Panc1 (cell line): ENCODE measurements at regions not wholly inside any gene's neighbourhood (a gene's known extent, or its start where the extent isn't known, plus 50 kb on each side); places are given as distances from the start of the nearest gene placed in this dataset.

Experiments
- ATAC-seq: fragments of 200-7000 bp; cut with Tn5 transposase; 2 replicates; pipeline ENCODE4 v1.9.1; 2020; ENCODE audit warnings: mild to moderate bottlenecking, moderate library complexity
- BruUV-seq: library from RNA; stranded (reverse); fragments of 400-500 nt; replicated peaks from 2 replicates; lab custom pipeline; 2021; lab: Mats Ljungman, UMichigan
- CTCF ChIA-PET: fragments of 300-600 bp; sonication (Branson Sonifier 250); formaldehyde crosslinking; loops from one replicate; lab custom pipeline; 2022; ENCODE audit warnings: antibody characterized with exemption; lab: Charles Lee
- POLR2A ChIA-PET: fragments of 300-600 bp; sonication (Branson Sonifier 250); formaldehyde crosslinking; loops from one replicate; lab custom pipeline; 2022; ENCODE audit warnings: antibody characterized with exemption; lab: Charles Lee
- DNase-seq: peaks from one replicate; pipeline ENCODE4 v3.0.0-alpha.2; 2010; ENCODE audit warnings: low read depth, low spot score
- H3K27ac ChIP-seq: 2 replicates; pipeline ENCODE4 v1.5.1; 2011; ENCODE audit warnings: mild to moderate bottlenecking, low read length, inconsistent platforms
- H3K27me3 ChIP-seq: fragments of 200-500 bp; sonication (Bioruptor generic); 2 replicates; pipeline ENCODE4 v1.6.0; 2014; ENCODE audit warnings: low read length, inconsistent platforms; ENCODE audit not compliant: control insufficient read depth, insufficient read depth
- H3K36me3 ChIP-seq: fragments of 200-500 bp; sonication (Bioruptor generic); 2 replicates; pipeline ENCODE4 v1.5.1; 2014; ENCODE audit warnings: inconsistent platforms, mild to moderate bottlenecking, low read length, moderate library complexity; ENCODE audit not compliant: control insufficient read depth, insufficient read depth
- H3K4me1 ChIP-seq: 2 replicates; pipeline ENCODE4 v1.5.1; 2011; ENCODE audit warnings: inconsistent platforms, mild to moderate bottlenecking, low read length, moderate library complexity; ENCODE audit not compliant: control insufficient read depth, insufficient read depth
- H3K4me3 ChIP-seq, 2 experiments: 2 replicates each; pipeline ENCODE4 v1.5.1; 2011 to 2012; ENCODE audit warnings: low read depth in 2 of 2, low read length in 2 of 2, mild to moderate bottlenecking in 2 of 2, inconsistent platforms in 1 of 2, moderate library complexity in 1 of 2
- H3K9me3 ChIP-seq: fragments of 200-500 bp; sonication (Bioruptor generic); 2 replicates; pipeline ENCODE4 v1.5.1; 2014; ENCODE audit warnings: low read depth, mild to moderate bottlenecking, inconsistent platforms, low read length, moderate library complexity; ENCODE audit not compliant: control insufficient read depth, insufficient read depth
- POLR2AphosphoS5 ChIP-seq: IDR thresholded peaks from 2 replicates; pipeline ENCODE4 v1.6.1; 2012; ENCODE audit warnings: mild to moderate bottlenecking, low read depth, low read length, moderate library complexity
- SIN3A ChIP-seq: IDR thresholded peaks from 2 replicates; pipeline ENCODE4 v1.6.1; 2012; ENCODE audit warnings: low read depth, mild to moderate bottlenecking, low read length, moderate library complexity, borderline replicate concordance; ENCODE audit not compliant: insufficient read depth
- TCF7L2 ChIP-seq: IDR thresholded peaks from 2 replicates; pipeline ENCODE4 v1.6.1; 2011; ENCODE audit warnings: mild to moderate bottlenecking, low read depth, low read length, inconsistent platforms
- in situ Hi-C: cut with HindIII; loops from 2 replicates; pipeline ENCODE4 v1.10.0; 2016; ENCODE audit warnings: low sequenced_read_pairs, low pct_unique_long_range_greater_than_20kb
- intact Hi-C: fragments of 100-400 bp; cut with micrococcal nuclease; formaldehyde crosslinking; loops from one replicate; pipeline ENCODE4 v1.10.0; 2022; ENCODE audit not compliant: unreplicated experiment
- TF ChIP-seq, protein P1 (sequence below): fragments of 450-650 bp; IDR thresholded peaks from 2 replicates; pipeline ENCODE4 v1.5.1; 2017; ENCODE audit warnings: mild to moderate bottlenecking
- TF ChIP-seq, protein P2 (sequence below), 2 experiments: IDR thresholded peaks; 2 replicates each; pipeline ENCODE4 v1.6.1; 2011 to 2012; ENCODE audit warnings: low read depth in 2 of 2, control low read depth in 1 of 2, low read length in 1 of 2, mild to moderate bottlenecking in 1 of 2, moderate library complexity in 1 of 2; ENCODE audit not compliant: insufficient read depth in 1 of 2

DNA sequence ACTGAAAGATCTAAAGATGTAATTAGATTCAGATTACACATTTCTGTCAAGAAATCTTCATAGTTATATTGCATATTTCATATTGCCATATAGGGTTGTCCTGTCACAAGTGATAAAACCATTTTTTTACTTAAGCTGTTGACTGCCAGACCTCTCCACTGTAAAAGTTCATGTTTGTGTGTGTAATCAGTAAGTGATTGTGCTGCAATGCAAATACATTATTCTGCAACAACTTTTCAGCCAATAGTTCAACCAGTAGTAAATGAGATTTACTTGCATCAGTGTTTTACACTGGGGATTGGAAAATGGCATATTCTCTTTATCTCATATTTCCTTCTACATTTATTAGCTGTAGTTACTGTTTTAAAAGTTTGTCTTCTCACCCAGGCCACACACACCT is 603.9 kb upstream of the RORB start:
- POLR2A ChIA-PET, result no interaction called here
- no peak for TF ChIP-seq POLR2AphosphoS5
- TF ChIP-seq TCF7L2, result no peak
- TF ChIP-seq, protein P1, sequence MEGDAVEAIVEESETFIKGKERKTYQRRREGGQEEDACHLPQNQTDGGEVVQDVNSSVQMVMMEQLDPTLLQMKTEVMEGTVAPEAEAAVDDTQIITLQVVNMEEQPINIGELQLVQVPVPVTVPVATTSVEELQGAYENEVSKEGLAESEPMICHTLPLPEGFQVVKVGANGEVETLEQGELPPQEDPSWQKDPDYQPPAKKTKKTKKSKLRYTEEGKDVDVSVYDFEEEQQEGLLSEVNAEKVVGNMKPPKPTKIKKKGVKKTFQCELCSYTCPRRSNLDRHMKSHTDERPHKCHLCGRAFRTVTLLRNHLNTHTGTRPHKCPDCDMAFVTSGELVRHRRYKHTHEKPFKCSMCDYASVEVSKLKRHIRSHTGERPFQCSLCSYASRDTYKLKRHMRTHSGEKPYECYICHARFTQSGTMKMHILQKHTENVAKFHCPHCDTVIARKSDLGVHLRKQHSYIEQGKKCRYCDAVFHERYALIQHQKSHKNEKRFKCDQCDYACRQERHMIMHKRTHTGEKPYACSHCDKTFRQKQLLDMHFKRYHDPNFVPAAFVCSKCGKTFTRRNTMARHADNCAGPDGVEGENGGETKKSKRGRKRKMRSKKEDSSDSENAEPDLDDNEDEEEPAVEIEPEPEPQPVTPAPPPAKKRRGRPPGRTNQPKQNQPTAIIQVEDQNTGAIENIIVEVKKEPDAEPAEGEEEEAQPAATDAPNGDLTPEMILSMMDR, result no peak
- TF ChIP-seq, protein P2, sequence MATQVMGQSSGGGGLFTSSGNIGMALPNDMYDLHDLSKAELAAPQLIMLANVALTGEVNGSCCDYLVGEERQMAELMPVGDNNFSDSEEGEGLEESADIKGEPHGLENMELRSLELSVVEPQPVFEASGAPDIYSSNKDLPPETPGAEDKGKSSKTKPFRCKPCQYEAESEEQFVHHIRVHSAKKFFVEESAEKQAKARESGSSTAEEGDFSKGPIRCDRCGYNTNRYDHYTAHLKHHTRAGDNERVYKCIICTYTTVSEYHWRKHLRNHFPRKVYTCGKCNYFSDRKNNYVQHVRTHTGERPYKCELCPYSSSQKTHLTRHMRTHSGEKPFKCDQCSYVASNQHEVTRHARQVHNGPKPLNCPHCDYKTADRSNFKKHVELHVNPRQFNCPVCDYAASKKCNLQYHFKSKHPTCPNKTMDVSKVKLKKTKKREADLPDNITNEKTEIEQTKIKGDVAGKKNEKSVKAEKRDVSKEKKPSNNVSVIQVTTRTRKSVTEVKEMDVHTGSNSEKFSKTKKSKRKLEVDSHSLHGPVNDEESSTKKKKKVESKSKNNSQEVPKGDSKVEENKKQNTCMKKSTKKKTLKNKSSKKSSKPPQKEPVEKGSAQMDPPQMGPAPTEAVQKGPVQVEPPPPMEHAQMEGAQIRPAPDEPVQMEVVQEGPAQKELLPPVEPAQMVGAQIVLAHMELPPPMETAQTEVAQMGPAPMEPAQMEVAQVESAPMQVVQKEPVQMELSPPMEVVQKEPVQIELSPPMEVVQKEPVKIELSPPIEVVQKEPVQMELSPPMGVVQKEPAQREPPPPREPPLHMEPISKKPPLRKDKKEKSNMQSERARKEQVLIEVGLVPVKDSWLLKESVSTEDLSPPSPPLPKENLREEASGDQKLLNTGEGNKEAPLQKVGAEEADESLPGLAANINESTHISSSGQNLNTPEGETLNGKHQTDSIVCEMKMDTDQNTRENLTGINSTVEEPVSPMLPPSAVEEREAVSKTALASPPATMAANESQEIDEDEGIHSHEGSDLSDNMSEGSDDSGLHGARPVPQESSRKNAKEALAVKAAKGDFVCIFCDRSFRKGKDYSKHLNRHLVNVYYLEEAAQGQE (IDR thresholded peaks at IDR 0.05; ENCODE audit: insufficient read depth in 1 of 2, low read depth in 2 of 2, low read length in 1 of 2), result no peak
- no peak for TF ChIP-seq SIN3A
- intact Hi-C loops, result no loop called here
- H3K9me3 ChIP-seq, result no peaks in the 10 kb centered on the region
- no peak overlapping the region for H3K4me3 ChIP-seq
- DNase-seq, result no peak
- H3K4me1 ChIP-seq, result no peaks in the 10 kb centered on the region
- no peaks in the 10 kb centered on the region for H3K27me3 ChIP-seq
- CTCF ChIA-PET, result no interaction called here
- BruUV-seq, result no TSS peak
- in situ Hi-C loops, result no loop called here
- ATAC-seq, result no peak
- no peaks in the 10 kb centered on the region for H3K36me3 ChIP-seq
- no peak overlapping the region for H3K27ac ChIP-seq

DNA sequence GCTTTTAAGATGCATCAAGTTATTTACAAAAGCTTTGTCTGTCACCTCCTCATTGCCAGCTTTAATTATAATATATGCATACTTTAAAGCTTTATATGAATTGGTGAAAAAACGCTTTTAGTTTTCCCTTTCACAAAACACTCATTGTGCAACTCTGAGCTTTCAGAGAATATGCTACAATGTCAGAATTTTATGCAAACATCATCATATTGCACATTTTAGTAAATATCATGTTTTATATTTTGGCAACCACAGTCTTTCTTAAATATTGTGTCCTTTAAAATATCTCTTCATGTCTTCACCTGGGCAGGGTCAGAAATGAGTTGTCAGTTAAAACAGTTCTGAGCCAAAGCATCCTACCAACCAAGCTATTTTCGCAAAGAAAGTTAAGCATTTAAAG is 601.1 kb upstream of the RORB start:
- intact Hi-C loops, result no loop called here
- in situ Hi-C loops, result no loop called here
- Histone ChIP-seq H3K27me3 (no peaks in the 10 kb centered on the region), H3K9me3 (no peaks in the 10 kb centered on the region), H3K27ac (no peak overlapping the region), H3K4me1 (no peaks in the 10 kb centered on the region), H3K4me3 (no peak overlapping the region), H3K36me3 (no peaks in the 10 kb centered on the region)
- DNase-seq (no peak), ATAC-seq (no peak)
- TF ChIP-seq, protein P2 (IDR thresholded peaks at IDR 0.05; ENCODE audit: insufficient read depth in 1 of 2, low read depth in 2 of 2, low read length in 1 of 2), result no peak
- TF ChIP-seq SIN3A, result no peak
- TF ChIP-seq, protein P1, result no peak
- TF ChIP-seq POLR2AphosphoS5, result no peak
- no peak for TF ChIP-seq TCF7L2
- ChIA-PET POLR2A (no interaction called here), CTCF (no interaction called here)
- BruUV-seq, result no TSS peak
